Skin of body (tissue), 1 donor: ENCODE measurements at regions not wholly inside any gene's neighbourhood (a gene's known extent, or its start where the extent isn't known, plus 50 kb on each side); places are given as distances from the start of the nearest gene placed in this dataset.

ENCODE experiments used
- DNase-seq: peaks from one replicate; lab custom pipeline; 2025; lab: John Stamatoyannopoulos, UW

DNA sequence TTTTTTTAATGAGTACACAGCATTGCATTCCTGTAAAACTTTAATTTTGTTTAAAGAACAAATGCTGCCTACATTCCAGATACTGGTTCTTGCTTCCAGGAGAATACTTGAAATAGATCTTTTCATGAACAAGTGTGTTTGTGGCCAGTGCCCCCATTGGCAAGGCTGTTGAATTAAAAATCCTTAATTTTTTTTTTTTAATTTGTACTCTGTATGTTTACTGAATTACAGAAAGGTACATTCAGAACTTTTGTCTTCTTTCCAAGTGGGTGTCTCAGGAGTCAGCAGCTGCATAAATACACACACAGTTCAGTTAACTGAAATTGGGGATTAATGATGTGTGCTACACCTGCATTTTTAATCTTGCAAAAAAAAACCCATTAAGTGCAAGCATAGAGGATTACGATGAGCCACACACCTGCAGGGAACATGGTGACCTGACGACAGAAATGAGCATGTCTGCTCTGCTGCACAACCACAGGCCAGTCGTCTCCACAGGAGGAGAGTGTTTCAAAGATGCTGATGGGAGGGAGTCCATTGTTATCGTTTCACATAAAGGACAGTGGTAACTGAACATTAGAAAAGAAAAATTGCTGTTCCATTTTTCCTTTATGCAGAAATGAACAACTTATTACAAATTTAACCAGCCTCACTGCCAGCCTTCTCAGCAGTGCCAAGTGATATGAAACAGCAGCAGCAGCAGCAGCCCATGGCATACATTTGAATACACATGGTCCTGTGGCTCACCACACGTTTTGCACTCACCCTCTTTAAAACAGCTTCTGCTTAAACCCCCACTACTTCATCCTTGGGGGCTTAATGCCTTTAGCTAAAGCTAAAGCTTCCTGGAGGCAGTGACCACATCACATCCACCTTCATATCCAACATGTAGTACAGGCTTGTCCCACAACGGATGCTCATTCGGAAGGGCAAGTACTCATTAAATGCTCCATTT lies 72.3 kb upstream of the RFC3 start:
- DNase-seq: no peak

- DNase-seq: no peak
These were observed 71.1 kb upstream of the RFC3 start for GRCh38 chr13:33746867-33747266.

DNA sequence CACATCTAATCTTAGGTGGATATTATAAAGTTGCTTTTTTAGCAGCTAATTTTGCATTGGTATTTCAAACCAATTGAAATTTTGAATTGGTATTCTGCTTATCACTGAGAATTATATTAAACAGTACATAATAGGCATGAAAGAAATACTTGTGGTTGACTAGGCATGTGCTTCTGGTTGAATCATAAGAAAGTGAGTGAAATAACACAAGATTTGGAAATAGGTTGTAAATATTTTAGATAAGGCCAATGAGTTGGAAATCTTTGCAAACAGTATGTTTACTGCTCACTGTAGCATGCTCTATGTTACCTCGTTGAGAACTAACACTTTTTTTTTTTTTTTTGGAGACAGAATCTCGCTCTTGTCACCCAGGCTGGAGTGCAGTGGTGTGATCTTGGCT lies 66.8 kb upstream of the RFC3 start:
- DNase-seq: no peak

DNA sequence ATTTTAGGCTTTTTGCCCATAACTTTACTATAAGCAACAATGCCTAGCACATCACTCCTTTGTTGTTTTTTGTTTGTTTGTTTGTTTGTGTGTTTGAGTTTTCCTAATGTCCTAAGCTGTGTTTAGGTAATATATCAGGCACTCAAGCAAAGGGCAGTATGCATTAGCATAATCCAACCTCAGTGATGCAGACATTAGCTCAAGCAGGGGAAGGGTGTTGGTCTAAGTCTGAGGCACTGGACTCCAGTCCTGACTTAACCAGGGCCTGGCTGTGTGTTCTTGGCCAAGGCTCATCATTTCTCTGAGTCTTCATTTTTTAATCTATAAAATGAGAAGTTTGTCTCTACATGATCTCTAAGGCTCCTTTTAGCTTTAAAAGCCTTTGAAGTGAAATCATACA lies 65.9 kb upstream of the RFC3 start:
- DNase-seq: no peak

GRCh38 chr13:33752597-33752996 lies 65.4 kb upstream of the RFC3 start:
- no peak for DNase-seq

DNA sequence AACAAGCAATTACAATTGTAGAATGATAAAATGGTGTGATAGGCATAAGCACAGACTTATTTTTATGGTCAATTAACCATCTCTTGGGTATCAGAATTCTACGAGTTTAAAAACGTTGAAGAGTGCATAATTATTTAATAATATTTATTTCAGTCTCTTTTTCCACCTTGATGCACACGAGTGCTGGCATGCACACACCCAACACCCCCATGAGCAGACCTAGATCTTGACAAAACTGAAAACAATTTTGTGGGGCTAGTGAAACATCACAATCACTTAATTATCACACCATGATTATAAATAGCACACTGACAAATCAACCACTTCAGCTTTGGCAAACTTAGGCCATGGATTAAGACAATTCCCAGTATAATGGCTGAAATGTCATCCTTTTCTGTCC lies 61.0 kb upstream of the RFC3 start:
- DNase-seq: no peak

DNA sequence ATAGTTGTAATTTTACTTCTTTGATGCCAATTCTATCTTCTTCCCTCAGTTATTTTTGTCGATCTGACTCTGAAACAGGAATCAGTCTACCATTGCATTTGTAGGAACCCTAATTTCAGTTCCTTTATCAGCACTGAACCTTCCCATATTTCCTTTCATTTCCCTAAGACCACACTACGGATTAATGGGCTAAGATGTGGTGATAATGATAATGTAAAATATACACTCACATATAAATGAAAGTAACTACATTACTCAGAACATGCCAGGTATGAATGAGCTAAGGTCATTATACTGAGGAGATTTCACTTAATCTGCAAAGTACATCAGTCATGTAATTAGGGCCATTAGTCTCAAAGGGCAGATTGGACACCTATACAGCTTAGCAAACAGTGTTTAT lies 60.2 kb upstream of the RFC3 start:
- no peak for DNase-seq

GRCh38 chr13:33758113-33758512 lies 59.8 kb upstream of the RFC3 start:
- DNase-seq: no peak

DNA sequence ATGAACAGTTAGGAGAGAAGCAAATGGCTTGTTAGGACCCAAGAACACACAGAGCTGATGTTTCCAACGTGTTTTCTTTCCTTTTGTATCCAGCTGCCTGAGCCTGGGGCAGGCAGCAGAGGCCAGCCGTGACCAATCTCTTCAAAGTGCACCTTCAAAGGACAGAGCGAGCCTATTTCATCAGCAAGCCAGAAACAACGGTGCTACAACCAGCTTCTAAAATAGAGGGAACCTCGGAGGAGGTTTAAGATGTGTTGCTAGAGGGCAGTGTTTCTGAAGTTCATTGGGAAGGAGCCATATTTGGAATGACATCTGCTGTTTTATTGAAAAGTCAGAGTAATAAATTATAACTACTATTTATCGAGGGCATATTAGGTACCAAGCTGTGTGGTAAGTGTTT lies 56.2 kb upstream of the RFC3 start:
- no peak for DNase-seq

DNA sequence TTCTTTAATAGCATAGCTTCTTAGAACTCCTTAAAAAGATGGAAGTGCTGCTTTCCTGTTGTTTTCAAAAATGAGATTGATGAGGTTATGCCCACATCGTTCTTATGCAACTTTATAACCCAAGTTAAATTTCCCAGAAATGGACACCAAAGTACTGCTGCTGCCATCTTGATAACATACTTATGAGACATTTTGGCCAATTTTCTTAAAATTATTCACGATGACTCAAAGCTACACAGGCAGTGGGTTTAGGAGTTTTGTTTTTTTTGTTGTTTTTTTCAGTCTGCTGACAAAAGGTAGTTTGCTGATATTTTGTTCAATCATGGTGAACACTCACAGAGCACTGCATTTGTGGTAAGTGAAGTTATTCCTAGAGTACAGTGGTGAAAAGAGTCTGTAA lies 54.9 kb upstream of the RFC3 start:
- DNase-seq: no peak

DNA sequence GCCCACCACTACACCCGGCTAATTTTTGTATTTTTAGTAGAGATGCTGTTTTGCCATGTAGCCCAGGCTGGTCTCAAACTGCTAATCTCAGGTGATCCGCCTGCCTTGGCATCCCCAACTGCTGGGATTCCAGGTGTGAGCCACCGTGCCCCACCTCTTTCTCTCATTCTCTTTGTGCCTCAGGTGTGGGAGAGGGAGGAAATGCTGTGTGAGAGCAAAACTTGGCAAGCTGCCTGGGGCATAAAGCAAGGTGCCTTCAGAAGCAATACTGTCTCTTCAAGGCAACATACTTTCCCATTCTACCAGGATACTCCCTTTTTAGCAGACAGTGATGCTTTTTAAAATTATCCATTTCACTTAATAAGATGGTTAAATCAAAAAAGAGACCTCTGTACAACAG lies 53.2 kb upstream of the RFC3 start:
- DNase-seq: no peak

GRCh38 chr13:33766329-33767123 lies 51.4 kb upstream of the RFC3 start:
- DNase-seq: no peak

DNA sequence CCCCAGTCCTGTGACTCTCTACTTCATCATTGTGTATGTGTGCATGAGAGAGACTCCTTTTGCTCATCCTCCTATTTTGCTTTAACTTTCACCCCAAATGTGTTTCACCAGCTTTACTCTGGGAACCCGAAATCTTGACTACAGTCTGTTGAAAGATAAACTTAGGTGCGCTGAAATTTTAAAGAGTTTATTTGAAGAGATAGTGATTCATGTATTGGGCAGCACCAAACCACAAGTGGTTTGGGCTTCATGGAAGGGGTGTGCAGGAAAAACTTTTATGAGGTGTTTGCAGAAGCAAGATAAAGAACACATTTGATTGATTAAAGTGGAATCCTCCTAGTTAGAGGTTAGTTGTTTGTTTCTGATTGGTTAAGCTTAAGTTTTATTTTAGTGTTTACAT lies 50.8 kb upstream of the RFC3 start:
- no peak for DNase-seq
